ENCODE measurements at regions not wholly inside any gene's neighbourhood (a gene's known extent, or its start where the extent isn't known, plus 50 kb on each side); places are given as distances from the start of the nearest gene placed in this dataset.

DNA sequence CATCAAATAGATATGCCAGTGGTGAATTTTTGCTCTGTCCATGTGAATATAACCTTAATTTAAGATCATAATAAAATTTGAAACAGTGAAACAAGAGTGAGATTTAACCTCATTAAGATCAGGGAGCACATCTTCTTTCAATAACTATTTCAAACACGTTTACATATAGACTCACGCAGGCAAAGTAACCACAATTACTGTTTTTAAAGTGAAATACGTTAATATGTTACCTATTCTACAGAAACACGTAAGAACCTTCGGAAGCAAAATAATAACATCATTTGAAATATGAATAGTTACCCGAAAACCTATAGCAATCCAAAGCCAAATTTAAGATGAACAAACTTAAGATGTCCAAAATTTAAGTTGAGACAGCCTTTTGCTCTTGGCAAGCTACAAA, 136.2 kb upstream of the ZC3H12C start:
- TF ChIP-seq CTCF (IDR thresholded peaks at IDR 0.05): no peak
- TF ChIP-seq POLR2A (IDR thresholded peaks at IDR 0.05): no peak
- no peak for TF ChIP-seq POLR2AphosphoS5 (IDR thresholded peaks at IDR 0.05; ENCODE audit: insufficient read depth in 1 of 2, low read depth in 1 of 2)
